Stimulated activated naive B cell treated with anti-CD40 and anti-IgM and Interleukin-4, amounts not matched to agents 10 μg/mL and 1 μg/mL and 100 μg/mL, for 72 hours (primary cell): ENCODE measurements at regions not wholly inside any gene's neighbourhood (a gene's known extent, or its start where the extent isn't known, plus 50 kb on each side); places are given as distances from the start of the nearest gene placed in this dataset.

Source experiments
- ATAC-seq, 2 donors: fragments of 150-1000 bp; cut with Tn5 transposase; replicated peaks; 2 replicates each; pipeline ENCODE4 v1.10.0; 2021; ENCODE audit warnings: moderate library complexity in 1 of 2
- DNase-seq: peaks from one replicate; pipeline ENCODE4 v3.0.0; 2021
- H3K27ac Mint-ChIP-seq: one replicate; pipeline ENCODE4 v1.8.0; 2022; ENCODE audit warnings: mild to moderate bottlenecking, mixed read lengths
- H3K27me3 Mint-ChIP-seq, 2 donors: one replicate each; pipeline ENCODE4 v1.8.0; 2022; ENCODE audit warnings: mixed read lengths in 2 of 2
- H3K36me3 Mint-ChIP-seq, 2 donors: one replicate each; pipeline ENCODE4 v1.8.0; 2022; ENCODE audit warnings: mixed read lengths in 2 of 2, mild to moderate bottlenecking in 1 of 2
- H3K4me1 Mint-ChIP-seq, 2 donors: one replicate each; pipeline ENCODE4 v1.8.0; 2022; ENCODE audit warnings: mixed read lengths in 2 of 2, mild to moderate bottlenecking in 1 of 2
- H3K4me3 Mint-ChIP-seq, 2 donors: one replicate each; pipeline ENCODE4 v1.8.0; 2022; ENCODE audit warnings: mild to moderate bottlenecking in 2 of 2, mixed read lengths in 2 of 2, moderate library complexity in 1 of 2
- H3K9me3 Mint-ChIP-seq, 2 donors: one replicate each; pipeline ENCODE4 v1.8.0; 2022; ENCODE audit warnings: mixed read lengths in 2 of 2, mild to moderate bottlenecking in 1 of 2

GRCh38 chr10:31081937-31082840 is 50.5 kb upstream of the ZNF438 start:
- Mint-ChIP-seq H3K27ac (no peak overlapping the region), H3K4me1 (peaks cover 4 to 5% of the 10 kb centered on the region in 2 donors), H3K36me3 (no peaks in the 10 kb centered on the region), H3K9me3 (no peaks in the 10 kb centered on the region), H3K27me3 (peaks cover 0 to 3% of the 10 kb centered on the region in 2 donors), H3K4me3 (no peak overlapping the region)
- DNase-seq (no peak), ATAC-seq (no peak)

- peak; percentile 85 to 89 for ATAC-seq
- peaks cover 0 to 3% of the 10 kb centered on the region in 2 donors for H3K27me3 Mint-ChIP-seq
Measured at GRCh38 chr10:31083765-31084184, 52.1 kb upstream of the ZNF438 start.

GRCh38 chr10:31087011-31087410 is 55.3 kb upstream of the ZNF438 start:
- no peak overlapping the region for H3K27ac Mint-ChIP-seq
- peaks cover 7 to 16% of the 10 kb centered on the region in 2 donors for H3K4me1 Mint-ChIP-seq
- H3K4me3 Mint-ChIP-seq = no peak overlapping the region
- ATAC-seq (no peak), DNase-seq (no peak)
- no peaks in the 10 kb centered on the region for H3K9me3 Mint-ChIP-seq
- no peaks in the 10 kb centered on the region for H3K36me3 Mint-ChIP-seq
- no peaks in the 10 kb centered on the region for H3K27me3 Mint-ChIP-seq

More at GRCh38 chr10:31083765-31084184, 52.1 kb upstream of the ZNF438 start:
- H3K36me3 Mint-ChIP-seq = no peaks in the 10 kb centered on the region
- peak; percentile 59 for DNase-seq
- H3K27ac Mint-ChIP-seq = no peak overlapping the region
- H3K9me3 Mint-ChIP-seq = no peaks in the 10 kb centered on the region
- H3K4me3 Mint-ChIP-seq = no peak overlapping the region
- H3K4me1 Mint-ChIP-seq = peaks cover 4 to 5% of the 10 kb centered on the region in 2 donors

- no peak for ATAC-seq
- H3K9me3 Mint-ChIP-seq = no peaks in the 10 kb centered on the region
Measured at GRCh38 chr10:31087851-31088250, 56.2 kb upstream of the ZNF438 start.

GRCh38 chr10:31090894-31091607 is 59.4 kb upstream of the ZNF438 start:
- peak; percentile 41 for DNase-seq
- H3K9me3 Mint-ChIP-seq = no peaks in the 10 kb centered on the region
- peaks cover 0 to 10% of the 10 kb centered on the region in 2 donors for H3K27me3 Mint-ChIP-seq
- H3K4me3 Mint-ChIP-seq = no peak overlapping the region
- ATAC-seq = peak; percentile 95 to 96
- H3K36me3 Mint-ChIP-seq = no peaks in the 10 kb centered on the region
- H3K27ac Mint-ChIP-seq = peak overlapping the region; percentile 16
- H3K4me1 Mint-ChIP-seq = peaks cover 4 to 18% of the 10 kb centered on the region in 2 donors

More at GRCh38 chr10:31087851-31088250, 56.2 kb upstream of the ZNF438 start:
- H3K4me1 Mint-ChIP-seq = peaks cover 7 to 16% of the 10 kb centered on the region in 2 donors
- DNase-seq = no peak
- no peak overlapping the region for H3K4me3 Mint-ChIP-seq
- H3K27ac Mint-ChIP-seq = no peak overlapping the region
- H3K36me3 Mint-ChIP-seq = no peaks in the 10 kb centered on the region
- H3K27me3 Mint-ChIP-seq = no peaks in the 10 kb centered on the region

- DNase-seq (no peak), ATAC-seq (no peak)
- H3K4me1 Mint-ChIP-seq = peaks cover 9 to 31% of the 10 kb centered on the region in 2 donors
- H3K27me3 Mint-ChIP-seq = peaks cover 0 to 11% of the 10 kb centered on the region in 2 donors
- H3K36me3 Mint-ChIP-seq = no peaks in the 10 kb centered on the region
- H3K27ac Mint-ChIP-seq = no peak overlapping the region
- peaks cover 0 to 4% of the 10 kb centered on the region in 2 donors for H3K9me3 Mint-ChIP-seq
- H3K4me3 Mint-ChIP-seq = no peak overlapping the region
Measured at GRCh38 chr10:31095677-31096560, 64.3 kb upstream of the ZNF438 start.

GRCh38 chr10:31098046-31098445 is 66.4 kb upstream of the ZNF438 start:
- Mint-ChIP-seq H3K27ac (no peak overlapping the region), H3K27me3 (peaks cover 0 to 11% of the 10 kb centered on the region in 2 donors), H3K4me1 (peaks cover 17 to 51% of the 10 kb centered on the region in 2 donors), H3K9me3 (peaks cover 0 to 4% of the 10 kb centered on the region in 2 donors), H3K4me3 (no peak overlapping the region), H3K36me3 (no peaks in the 10 kb centered on the region)
- ATAC-seq = no peak
- no peak for DNase-seq

- no peak overlapping the region for H3K4me3 Mint-ChIP-seq
- H3K27me3 Mint-ChIP-seq = peaks cover 0 to 6% of the 10 kb centered on the region in 2 donors
- H3K36me3 Mint-ChIP-seq = no peaks in the 10 kb centered on the region
- DNase-seq (no peak), ATAC-seq (no peak)
- peaks cover 0 to 4% of the 10 kb centered on the region in 2 donors for H3K9me3 Mint-ChIP-seq
- peaks cover 17 to 54% of the 10 kb centered on the region in 2 donors for H3K4me1 Mint-ChIP-seq
- peak overlapping the region; percentile 14 for H3K27ac Mint-ChIP-seq
Measured at GRCh38 chr10:31099094-31099493, 67.4 kb upstream of the ZNF438 start.

GRCh38 chr10:31099664-31100063 is 68.0 kb upstream of the ZNF438 start:
- no peaks in the 10 kb centered on the region for H3K36me3 Mint-ChIP-seq
- peaks cover 0 to 4% of the 10 kb centered on the region in 2 donors for H3K9me3 Mint-ChIP-seq
- peak overlapping the region; percentile 14 for H3K27ac Mint-ChIP-seq
- H3K4me1 Mint-ChIP-seq = peaks cover 17 to 58% of the 10 kb centered on the region in 2 donors
- no peak for DNase-seq
- no peak for ATAC-seq
- H3K27me3 Mint-ChIP-seq = peaks cover 0 to 6% of the 10 kb centered on the region in 2 donors
- H3K4me3 Mint-ChIP-seq = no peak overlapping the region

GRCh38 chr10:31100115-31100601 is 68.5 kb upstream of the ZNF438 start:
- ATAC-seq (peak in 1 of 2 donors; percentile 8), DNase-seq (no peak)
- no peaks in the 10 kb centered on the region for H3K36me3 Mint-ChIP-seq
- H3K27ac Mint-ChIP-seq = no peak overlapping the region
- peaks cover 0 to 6% of the 10 kb centered on the region in 2 donors for H3K27me3 Mint-ChIP-seq
- H3K4me1 Mint-ChIP-seq = peaks cover 19 to 61% of the 10 kb centered on the region in 2 donors
- no peak overlapping the region for H3K4me3 Mint-ChIP-seq
- peaks cover 0 to 4% of the 10 kb centered on the region in 2 donors for H3K9me3 Mint-ChIP-seq

- no peaks in the 10 kb centered on the region for H3K36me3 Mint-ChIP-seq
- H3K4me1 Mint-ChIP-seq = peaks cover 19 to 57% of the 10 kb centered on the region in 2 donors
- H3K9me3 Mint-ChIP-seq = peaks cover 0 to 4% of the 10 kb centered on the region in 2 donors
- ATAC-seq = no peak
- no peak for DNase-seq
- no peak overlapping the region for H3K27ac Mint-ChIP-seq
- H3K27me3 Mint-ChIP-seq = peaks cover 0 to 6% of the 10 kb centered on the region in 2 donors
- no peak overlapping the region for H3K4me3 Mint-ChIP-seq
Measured at GRCh38 chr10:31100662-31101061, 69.0 kb upstream of the ZNF438 start.

- peak overlapping the region; percentile 38 to 65 for H3K4me3 Mint-ChIP-seq
- DNase-seq (peak; percentile 69), ATAC-seq (peak; percentile 96 to 97)
- H3K9me3 Mint-ChIP-seq = peaks cover 0 to 4% of the 10 kb centered on the region in 2 donors
- H3K36me3 Mint-ChIP-seq = no peaks in the 10 kb centered on the region
- H3K27ac Mint-ChIP-seq = peak overlapping the region; percentile 51
- H3K4me1 Mint-ChIP-seq = peaks cover 19 to 52% of the 10 kb centered on the region in 2 donors
- peaks cover 0 to 1% of the 10 kb centered on the region in 2 donors for H3K27me3 Mint-ChIP-seq
Measured at GRCh38 chr10:31101123-31101522, 69.5 kb upstream of the ZNF438 start.

GRCh38 chr10:31102421-31102820 is 70.8 kb upstream of the ZNF438 start:
- no peak for DNase-seq

More at GRCh38 chr10:31102421-31102820, 70.8 kb upstream of the ZNF438 start:
- Mint-ChIP-seq H3K36me3 (no peaks in the 10 kb centered on the region), H3K4me3 (no peak overlapping the region), H3K9me3 (peaks cover 0 to 4% of the 10 kb centered on the region in 2 donors), H3K27me3 (no peaks in the 10 kb centered on the region), H3K4me1 (peaks cover 19 to 51% of the 10 kb centered on the region in 2 donors), H3K27ac (no peak overlapping the region)
- ATAC-seq = no peak
